ENCODE measurements at regions not wholly inside any gene's neighbourhood (a gene's known extent, or its start where the extent isn't known, plus 50 kb on each side); places are given as distances from the start of the nearest gene placed in this dataset.

DNA sequence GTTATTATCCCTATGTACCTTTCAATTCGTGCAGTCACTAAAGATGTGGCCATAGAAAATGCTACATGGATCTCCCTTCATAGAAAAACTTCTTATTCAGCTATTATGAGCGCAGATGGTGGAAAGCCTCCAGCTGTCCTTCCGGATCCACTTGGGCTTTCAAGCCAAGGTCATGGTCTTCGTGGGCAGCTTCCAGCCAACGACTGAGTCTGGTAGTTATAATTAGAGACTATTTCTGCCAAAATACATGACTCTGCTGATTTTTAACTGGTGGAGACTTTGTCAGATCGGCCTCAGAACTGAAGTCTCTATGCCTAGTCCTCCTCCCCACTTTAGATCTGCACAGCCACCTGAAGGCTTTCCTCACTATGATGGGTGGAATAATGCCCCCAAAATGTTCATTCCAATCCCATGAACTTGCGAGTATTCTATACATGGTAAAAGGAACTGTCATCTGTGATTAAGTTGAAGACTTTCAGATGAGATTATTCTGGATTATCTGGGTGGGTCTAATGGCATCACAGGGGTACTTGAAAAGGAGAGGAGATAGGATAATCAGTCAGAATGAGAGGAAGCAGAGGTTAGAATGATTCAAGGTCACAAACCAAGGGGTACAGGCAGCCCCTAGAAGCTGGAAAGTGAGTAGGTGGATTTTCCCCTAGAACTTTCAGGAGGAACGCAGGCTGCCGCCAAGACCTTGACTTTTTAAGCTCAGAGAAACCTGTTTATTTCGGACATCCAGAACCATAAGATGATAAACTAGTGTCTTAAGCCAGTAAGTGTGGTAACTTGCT is 171.1 kb upstream of the CXCL13 start:
- no peaks in the 10 kb centered on the region for H3K27me3 ChIP-seq (ENCODE audit: insufficient read depth, low read length)
- H4K91ac ChIP-seq (ENCODE audit: insufficient read length, low read depth, low read length), result no peak overlapping the region
- no peaks in the 10 kb centered on the region for H3K79me1 ChIP-seq (ENCODE audit: insufficient read depth, low read depth, low read length, poor library complexity, severe bottlenecking)
- no peak overlapping the region for H3K27ac ChIP-seq (ENCODE audit: insufficient read length, low read depth, low read length)
- H4K20me1 ChIP-seq (ENCODE audit: control insufficient read depth, insufficient read depth, insufficient read length), result no peaks in the 10 kb centered on the region
- no peak overlapping the region for H3K14ac ChIP-seq (ENCODE audit: insufficient read depth, low read length)
- H2BK5ac ChIP-seq (ENCODE audit: insufficient read length, low read length), result no peak overlapping the region
- Mint-ChIP-seq H3K36me3 (ENCODE audit: insufficient read depth in 1 of 3, low read depth in 3 of 3) (no peaks in the 10 kb centered on the region), H3K9me3 (no peaks in the 10 kb centered on the region), H3K4me3 (no peak overlapping the region), H3K4me1 (peaks cover 3 to 4% of the 10 kb centered on the region in 2 experiments; a peak in 1 of 4 replicates), H3K27ac (no peak overlapping the region), H3K27me3 (ENCODE audit: low read depth) (no peaks in the 10 kb centered on the region; the same call in 1 of the 2 replicates)
- H3K18ac ChIP-seq (ENCODE audit: insufficient read length, low read depth, low read length), result no peak overlapping the region
- no peaks in the 10 kb centered on the region for H3K4me1 ChIP-seq (ENCODE audit: insufficient read depth, low read length)
- no peak overlapping the region for H3K56ac ChIP-seq (ENCODE audit: insufficient read length, low read depth, low read length)
- TF ChIP-seq, protein P1, sequence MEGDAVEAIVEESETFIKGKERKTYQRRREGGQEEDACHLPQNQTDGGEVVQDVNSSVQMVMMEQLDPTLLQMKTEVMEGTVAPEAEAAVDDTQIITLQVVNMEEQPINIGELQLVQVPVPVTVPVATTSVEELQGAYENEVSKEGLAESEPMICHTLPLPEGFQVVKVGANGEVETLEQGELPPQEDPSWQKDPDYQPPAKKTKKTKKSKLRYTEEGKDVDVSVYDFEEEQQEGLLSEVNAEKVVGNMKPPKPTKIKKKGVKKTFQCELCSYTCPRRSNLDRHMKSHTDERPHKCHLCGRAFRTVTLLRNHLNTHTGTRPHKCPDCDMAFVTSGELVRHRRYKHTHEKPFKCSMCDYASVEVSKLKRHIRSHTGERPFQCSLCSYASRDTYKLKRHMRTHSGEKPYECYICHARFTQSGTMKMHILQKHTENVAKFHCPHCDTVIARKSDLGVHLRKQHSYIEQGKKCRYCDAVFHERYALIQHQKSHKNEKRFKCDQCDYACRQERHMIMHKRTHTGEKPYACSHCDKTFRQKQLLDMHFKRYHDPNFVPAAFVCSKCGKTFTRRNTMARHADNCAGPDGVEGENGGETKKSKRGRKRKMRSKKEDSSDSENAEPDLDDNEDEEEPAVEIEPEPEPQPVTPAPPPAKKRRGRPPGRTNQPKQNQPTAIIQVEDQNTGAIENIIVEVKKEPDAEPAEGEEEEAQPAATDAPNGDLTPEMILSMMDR (conservative IDR thresholded peaks at IDR 0.05), result no peak
- H2BK15ac ChIP-seq (ENCODE audit: low read depth, low read length), result no peak overlapping the region
- H3T11ph ChIP-seq (ENCODE audit: low read length), result no peak overlapping the region
- H2AFZ ChIP-seq (ENCODE audit: low read length), result no peak overlapping the region
- H2BK120ac ChIP-seq (ENCODE audit: low read depth, low read length, poor library complexity, severe bottlenecking), result no peak overlapping the region
- H2BK20ac ChIP-seq (ENCODE audit: low read depth, low read length, poor library complexity, severe bottlenecking), result no peak overlapping the region
- no peak overlapping the region for H4K8ac ChIP-seq (replicated peaks; ENCODE audit: insufficient read length, low read depth, low read length)
- no peak overlapping the region for H3K23ac ChIP-seq (ENCODE audit: insufficient read length, low read depth, low read length)
- H4K5ac ChIP-seq (ENCODE audit: insufficient read length, low read depth, low read length), result no peak overlapping the region
- H3K4me2 ChIP-seq (ENCODE audit: insufficient read depth, insufficient read length, low read length), result no peak overlapping the region
- no peak for DNase-seq
- no peaks in the 10 kb centered on the region for H3K9me3 ChIP-seq (ENCODE audit: control insufficient read depth, low read depth, low read length)
- no CpG with 5 or more reads among the region's 10 CpGs for WGBS (ENCODE audit: extremely low coverage, insufficient read length, low lambda C conversion rate)
- no peak overlapping the region for H2BK12ac ChIP-seq (ENCODE audit: insufficient read length, low read depth, low read length)
- H2AK5ac ChIP-seq (ENCODE audit: insufficient read length, low read length), result no peak overlapping the region
- no peaks in the 10 kb centered on the region for H3K23me2 ChIP-seq (ENCODE audit: insufficient read length, low read depth, low read length, poor library complexity, severe bottlenecking)
- no peaks in the 10 kb centered on the region for H3K79me2 ChIP-seq (ENCODE audit: insufficient read depth, low read length)
- H3K9ac ChIP-seq (ENCODE audit: extremely low read depth, insufficient read length, low read length), result no peak overlapping the region
- H3K4ac ChIP-seq (ENCODE audit: low read depth, low read length), result no peak overlapping the region
